H1 (cell line): ENCODE measurements at regions not wholly inside any gene's neighbourhood (a gene's known extent, or its start where the extent isn't known, plus 50 kb on each side); places are given as distances from the start of the nearest gene placed in this dataset.

Experiments used
- CTCF ChIA-PET: fragments of 300-600 bp; sonication (Branson Sonifier 250); formaldehyde crosslinking; loops from one replicate; lab custom pipeline; 2021; ENCODE audit not compliant: partially characterized antibody; lab: Charles Lee
- POLR2A ChIA-PET: fragments of 300-600 bp; sonication (Branson Sonifier 250); formaldehyde crosslinking; loops from one replicate; lab custom pipeline; 2021; ENCODE audit warnings: inconsistent platforms; ENCODE audit not compliant: partially characterized antibody; lab: Charles Lee
- DNase-seq, 2 experiments: peaks; one replicate each; pipeline versions ENCODE4 v3.0.0 to v3.0.0-alpha.2; 2010 to 2022; ENCODE audit warnings: low spot score in 2 of 2, low read depth in 1 of 2, mixed read lengths in 1 of 2
- FAIRE-seq: peaks from 2 replicates; lab custom pipeline; 2011; peaks lifted over from hg19 to GRCh38; lab: Jason Lieb, UNC
- H2AFZ ChIP-seq: 2 replicates; pipeline ENCODE4 v1.8.1; 2012; ENCODE audit warnings: low read length, inconsistent platforms
- H2AK5ac ChIP-seq: 2 replicates; pipeline ENCODE4 v1.6.1; 2013; ENCODE audit warnings: low read depth, low read length
- H2BK120ac ChIP-seq: replicated peaks from 2 replicates; pipeline ENCODE3; 2013; ENCODE audit warnings: low read depth, low read length, inconsistent platforms
- H2BK12ac ChIP-seq: 2 replicates; pipeline ENCODE4 v1.6.1; 2013; ENCODE audit warnings: low read depth, low read length
- H2BK15ac ChIP-seq: 2 replicates; pipeline ENCODE4 v1.6.1; 2013; ENCODE audit warnings: low read length
- H2BK20ac ChIP-seq: 2 replicates; pipeline ENCODE4 v1.6.1; 2013; ENCODE audit warnings: low read length
- H2BK5ac ChIP-seq: 2 replicates; pipeline ENCODE4 v1.6.1; 2013; ENCODE audit warnings: low read depth, low read length
- H3K14ac ChIP-seq: 2 replicates; pipeline ENCODE4 v1.6.1; 2013; ENCODE audit warnings: inconsistent platforms; ENCODE audit not compliant: insufficient read length
- H3K18ac ChIP-seq: 2 replicates; pipeline ENCODE4 v1.6.1; 2013; ENCODE audit warnings: low read length; ENCODE audit errors: extremely low read depth
- H3K23ac ChIP-seq: 2 replicates; pipeline ENCODE4 v1.6.1; 2013; ENCODE audit warnings: inconsistent platforms; ENCODE audit not compliant: insufficient read length
- H3K23me2 ChIP-seq: 2 replicates; pipeline ENCODE4 v1.6.1; 2013; ENCODE audit warnings: low read depth, low read length
- H3K27ac ChIP-seq: 2 replicates; pipeline ENCODE4 v1.6.1; 2011; ENCODE audit warnings: low read depth, low read length, inconsistent platforms
- H3K27me3 ChIP-seq, 4 experiments: replicated peaks in 1 of 4; 1 replicate in 1 of 4; 2 replicates in 3 of 4; pipeline versions ENCODE4 v1.6.1 to v1.8.1; 2011 to 2013; ENCODE audit warnings: low read length in 3 of 4, mild to moderate bottlenecking in 3 of 4, inconsistent platforms in 2 of 4, mixed read lengths in 2 of 4, moderate library complexity in 1 of 4; ENCODE audit not compliant: control insufficient read depth in 3 of 4, insufficient read depth in 3 of 4; ENCODE audit errors: extremely low read depth in 1 of 4
- H3K36me3 ChIP-seq, 4 experiments: 2 replicates each; pipeline versions ENCODE4 v1.6.1 to v1.8.1; 2011 to 2013; ENCODE audit warnings: mild to moderate bottlenecking in 4 of 4, low read length in 3 of 4, moderate library complexity in 2 of 4, control low read depth in 1 of 4, inconsistent platforms in 1 of 4; ENCODE audit not compliant: insufficient read depth in 4 of 4, control insufficient read depth in 2 of 4
- H3K4ac ChIP-seq: replicated peaks from 2 replicates; pipeline ENCODE3; 2013; ENCODE audit warnings: low read length, low read depth, mixed read lengths, inconsistent platforms; ENCODE audit not compliant: insufficient read length
- H3K4me1 ChIP-seq, 4 experiments: replicated peaks in 1 of 4; 1 replicate in 1 of 4; 2 replicates in 3 of 4; pipeline versions ENCODE4 v1.6.1 to v1.8.1; 2011 to 2013; ENCODE audit warnings: low read length in 3 of 4, inconsistent platforms in 2 of 4, mixed read lengths in 1 of 4; ENCODE audit not compliant: insufficient read depth in 4 of 4, control insufficient read depth in 3 of 4
- H3K4me2 ChIP-seq, 2 experiments: 2 replicates each; pipeline versions ENCODE4 v1.6.1 to v1.8.1; 2011 to 2013; ENCODE audit warnings: low read depth in 2 of 2, low read length in 2 of 2, control low read depth in 1 of 2, inconsistent platforms in 1 of 2, mild to moderate bottlenecking in 1 of 2; ENCODE audit not compliant: insufficient read depth in 1 of 2
- H3K4me3 ChIP-seq, 4 experiments: fragments of 200-600, 300-600 bp in 1 of 4; sonication (generic), shearing (Covaris generic), sonication (Bioruptor Twin) in 1 of 4; 2 replicates each; pipeline versions ENCODE4 v1.5.1 to v1.8.1; 2011 to 2016; ENCODE audit warnings: low read length in 4 of 4, low read depth in 3 of 4, control low read depth in 2 of 4, inconsistent platforms in 2 of 4, mild to moderate bottlenecking in 2 of 4, mixed read lengths in 1 of 4, moderate library complexity in 1 of 4; ENCODE audit not compliant: insufficient read depth in 2 of 4; ENCODE audit errors: extremely low read depth in 1 of 4
- H3K56ac ChIP-seq: replicated peaks from 2 replicates; pipeline ENCODE3; 2013; ENCODE audit warnings: low read depth, mild to moderate bottlenecking, mixed read lengths, low read length, inconsistent platforms; ENCODE audit not compliant: insufficient read length
- H3K79me1 ChIP-seq: 2 replicates; pipeline ENCODE4 v1.6.1; 2013; ENCODE audit warnings: low read depth, low read length, control low read depth
- H3K79me2 ChIP-seq, 2 experiments: 2 replicates each; pipeline versions ENCODE4 v1.6.1 to v1.8.1; 2012 to 2013; ENCODE audit warnings: low read length in 2 of 2, mild to moderate bottlenecking in 2 of 2, inconsistent platforms in 1 of 2; ENCODE audit not compliant: insufficient read depth in 2 of 2, control insufficient read depth in 1 of 2
- H3K9ac ChIP-seq, 4 experiments: replicated peaks in 1 of 4; 1 replicate in 1 of 4; 2 replicates in 3 of 4; pipeline versions ENCODE4 v1.6.1 to v1.8.1; 2011 to 2013; ENCODE audit warnings: low read depth in 3 of 4, low read length in 3 of 4, control low read depth in 2 of 4, mild to moderate bottlenecking in 2 of 4, moderate library complexity in 2 of 4, inconsistent platforms in 1 of 4; ENCODE audit errors: extremely low read depth in 1 of 4
- H3K9me3 ChIP-seq, 2 experiments: 2 replicates each; pipeline versions ENCODE4 v1.6.1 to v1.8.1; 2012 to 2013; ENCODE audit warnings: mild to moderate bottlenecking in 2 of 2, moderate library complexity in 2 of 2, control low read depth in 1 of 2, inconsistent platforms in 1 of 2, low read depth in 1 of 2, low read length in 1 of 2, mixed read lengths in 1 of 2; ENCODE audit not compliant: insufficient read depth in 2 of 2
- H4K20me1 ChIP-seq, 2 experiments: replicated peaks in 1 of 2; 2 replicates each; pipeline versions ENCODE3 to v1.8.1; 2011 to 2013; ENCODE audit warnings: inconsistent platforms in 2 of 2, low read length in 2 of 2, mild to moderate bottlenecking in 1 of 2; ENCODE audit not compliant: insufficient read depth in 2 of 2, control insufficient read depth in 1 of 2
- H4K5ac ChIP-seq: 2 replicates; pipeline ENCODE4 v1.6.1; 2013; ENCODE audit warnings: low read length, low read depth, mixed read lengths, inconsistent platforms; ENCODE audit not compliant: insufficient read length
- H4K8ac ChIP-seq: 2 replicates; pipeline ENCODE4 v1.8.0; 2013; ENCODE audit warnings: mild to moderate bottlenecking, moderate library complexity, low read length, inconsistent platforms; ENCODE audit not compliant: insufficient read depth; ENCODE audit errors: extremely low read depth
- H4K91ac ChIP-seq: replicated peaks from 2 replicates; pipeline ENCODE3; 2013; ENCODE audit warnings: low read length, mixed read lengths, inconsistent platforms; ENCODE audit not compliant: insufficient read length
- CBX8 ChIP-seq: fragments of 300-800, 300-1000 bp; sonication (generic); IDR thresholded peaks from 2 replicates; pipeline ENCODE4 v1.7.1; 2016; ENCODE audit warnings: low read depth, low read length, borderline replicate concordance
- CEBPB ChIP-seq: IDR thresholded peaks from 2 replicates; pipeline ENCODE4 v1.6.1; 2012; ENCODE audit warnings: low read depth, low read length
- EZH2 ChIP-seq: fragments of 200-600 bp; sonication (generic); IDR thresholded peaks from 2 replicates; pipeline ENCODE4 v1.7.1; 2012; ENCODE audit warnings: low read depth, mild to moderate bottlenecking, moderate library complexity, low read length, inconsistent platforms; ENCODE audit not compliant: severe bottlenecking
- JUND ChIP-seq: IDR thresholded peaks from 2 replicates; pipeline ENCODE4 v1.6.1; 2011; ENCODE audit warnings: mild to moderate bottlenecking, improper control_type of control experiment, low read length
- KDM1A ChIP-seq: fragments of 200-600, 300-600 bp; sonication (generic); IDR thresholded peaks from 2 replicates; pipeline ENCODE4 v1.7.1; 2016; ENCODE audit warnings: mild to moderate bottlenecking, low read length, borderline replicate concordance
- NRF1 ChIP-seq: IDR thresholded peaks from 2 replicates; pipeline ENCODE4 v1.6.1; 2011; ENCODE audit warnings: mild to moderate bottlenecking, low read depth, low read length, improper control_type of control experiment
- PHF8 ChIP-seq: fragments of 200-600 bp; sonication (generic); conservative IDR thresholded peaks from 2 replicates; pipeline ENCODE4 v1.7.1; 2012; ENCODE audit warnings: low read depth, mild to moderate bottlenecking, inconsistent platforms, low read length, moderate library complexity
- RXRA ChIP-seq: IDR thresholded peaks from 2 replicates; pipeline ENCODE4 v1.6.1; 2011; ENCODE audit warnings: low read depth, mild to moderate bottlenecking, low read length, moderate library complexity; ENCODE audit not compliant: insufficient read depth
- SAP30 ChIP-seq: fragments of 300-600 bp; sonication (generic); IDR thresholded peaks from 2 replicates; pipeline ENCODE4 v1.7.1; 2012; ENCODE audit warnings: low read length, moderate library complexity, mild to moderate bottlenecking, inconsistent platforms; ENCODE audit not compliant: insufficient read depth, insufficient replicate concordance
- SIRT6 ChIP-seq: IDR thresholded peaks from one replicate; pipeline ENCODE4 v1.7.1; 2012; ENCODE audit warnings: low read length, inconsistent platforms
- SRF ChIP-seq: IDR thresholded peaks from 2 replicates; pipeline ENCODE4 v1.6.1; 2011; ENCODE audit warnings: mild to moderate bottlenecking, low read depth, low read length, moderate library complexity
- TBP ChIP-seq: IDR thresholded peaks from 2 replicates; pipeline ENCODE4 v1.6.1; 2011; ENCODE audit warnings: low read depth, low read length, improper control_type of control experiment
- WGBS, 2 experiments: shearing (Covaris generic) in 1 of 2; methylation state at CpG; one replicate each; pipeline versions ENCODE4 v1.1.6 to v1.1.7; 2013 to 2015; ENCODE audit warnings: low lambda C conversion rate in 2 of 2, mixed read lengths in 2 of 2, inconsistent platforms in 1 of 2, low coverage in 1 of 2, missing lambda C conversion rate in 1 of 2; ENCODE audit not compliant: insufficient replicate concordance in 2 of 2, insufficient coverage in 1 of 2, insufficient read length in 1 of 2; ENCODE audit errors: extremely low coverage in 1 of 2, missing lambda C conversion rate in 1 of 2; 5-methylcytosine and 5-hydroxymethylcytosine counted together
- TF ChIP-seq, protein P1 (sequence below): IDR thresholded peaks from 2 replicates; pipeline ENCODE4 v1.6.1; 2012; ENCODE audit warnings: inconsistent platforms
- TF ChIP-seq, protein P2 (sequence below): IDR thresholded peaks from 2 replicates; pipeline ENCODE4 v1.6.1; 2011; ENCODE audit warnings: low read depth, mild to moderate bottlenecking, low read length; ENCODE audit not compliant: insufficient read depth

DNA sequence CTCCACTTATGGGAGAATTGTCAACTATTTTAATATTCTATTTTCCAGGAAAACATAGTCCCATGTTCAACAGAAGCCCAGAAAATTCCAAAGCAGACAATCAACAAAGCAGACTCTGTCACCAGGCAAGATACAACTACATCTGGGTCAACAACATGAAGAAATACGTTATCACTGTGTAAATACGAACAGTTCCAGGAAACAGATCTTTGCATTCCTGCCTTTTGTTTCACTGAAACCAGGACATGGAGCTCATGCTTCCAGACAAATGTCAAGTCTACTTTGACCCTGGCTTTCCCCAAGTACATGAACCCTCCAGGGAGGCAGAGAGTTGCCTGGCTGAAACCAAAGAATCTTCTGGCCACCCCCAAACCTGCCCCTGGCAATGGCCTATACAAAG is 106.7 kb downstream of the SETD4 start:
- no peak overlapping the region for H3K4me3 ChIP-seq
- H3K27ac ChIP-seq: no peak overlapping the region
- H2BK12ac ChIP-seq: no peak overlapping the region
- no peak overlapping the region for H2BK120ac ChIP-seq
- no peak overlapping the region for H2AK5ac ChIP-seq
- no peak overlapping the region for H2BK20ac ChIP-seq
- no peak overlapping the region for H3K9ac ChIP-seq
- H3K23me2 ChIP-seq: no peaks in the 10 kb centered on the region
- no peak overlapping the region for H3K23ac ChIP-seq
- no peak overlapping the region for H3K4me2 ChIP-seq
- ChIA-PET CTCF (interaction anchor here (0.9 kb wide), 1 partner anchor 23 kb away, joined by 5 read pairs; no protein-coding TSS in a partner anchor), POLR2A (interaction anchor here (1.3 kb wide), 1 partner anchor 10 kb away, joined by 3 read pairs; no protein-coding TSS in a partner anchor)
- no peaks in the 10 kb centered on the region for H3K79me1 ChIP-seq
- H4K20me1 ChIP-seq: no peaks in the 10 kb centered on the region
- no peak overlapping the region for H3K4ac ChIP-seq
- H3K36me3 ChIP-seq: no peaks in the 10 kb centered on the region
- no peak overlapping the region for H3K18ac ChIP-seq
- no peaks in the 10 kb centered on the region for H3K4me1 ChIP-seq
- no peak overlapping the region for H3K56ac ChIP-seq
- no peak overlapping the region for H4K91ac ChIP-seq
- WGBS, 2 experiments: 93% methylated on average over 2 of the region's 2 CpGs; no CpG with 5 or more reads in 1 of the 2 experiments
- no peak overlapping the region for H4K5ac ChIP-seq
- no peak overlapping the region for H2AFZ ChIP-seq
- no peak overlapping the region for H4K8ac ChIP-seq
- no peak overlapping the region for H2BK15ac ChIP-seq
- H2BK5ac ChIP-seq: no peak overlapping the region
- no peak overlapping the region for H3K14ac ChIP-seq
- no peaks in the 10 kb centered on the region for H3K79me2 ChIP-seq
- DNase-seq (no peak), FAIRE-seq (no peak)
- H3K27me3 ChIP-seq: no peaks in the 10 kb centered on the region
- H3K9me3 ChIP-seq: no peaks in the 10 kb centered on the region
- no peak for TF ChIP-seq EZH2
- no peak for TF ChIP-seq SRF
- TF ChIP-seq CBX8: no peak
- TF ChIP-seq CEBPB: no peak
- no peak for TF ChIP-seq PHF8
- no peak for TF ChIP-seq TBP
- no peak for TF ChIP-seq SAP30
- no peak for TF ChIP-seq RXRA
- TF ChIP-seq NRF1: no peak
- TF ChIP-seq, protein P1, sequence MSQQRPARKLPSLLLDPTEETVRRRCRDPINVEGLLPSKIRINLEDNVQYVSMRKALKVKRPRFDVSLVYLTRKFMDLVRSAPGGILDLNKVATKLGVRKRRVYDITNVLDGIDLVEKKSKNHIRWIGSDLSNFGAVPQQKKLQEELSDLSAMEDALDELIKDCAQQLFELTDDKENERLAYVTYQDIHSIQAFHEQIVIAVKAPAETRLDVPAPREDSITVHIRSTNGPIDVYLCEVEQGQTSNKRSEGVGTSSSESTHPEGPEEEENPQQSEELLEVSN: no peak
- no peak for TF ChIP-seq JUND
- TF ChIP-seq, protein P2, sequence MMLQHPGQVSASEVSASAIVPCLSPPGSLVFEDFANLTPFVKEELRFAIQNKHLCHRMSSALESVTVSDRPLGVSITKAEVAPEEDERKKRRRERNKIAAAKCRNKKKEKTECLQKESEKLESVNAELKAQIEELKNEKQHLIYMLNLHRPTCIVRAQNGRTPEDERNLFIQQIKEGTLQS: no peak
- TF ChIP-seq KDM1A: no peak
- no peak for TF ChIP-seq SIRT6
